Lung (tissue), 11 donors: ENCODE measurements at regions not wholly inside any gene's neighbourhood (a gene's known extent, or its start where the extent isn't known, plus 50 kb on each side); places are given as distances from the start of the nearest gene placed in this dataset.

Experiments used
- ATAC-seq: fragments of 200-7000 bp; cut with Tn5 transposase; one replicate; pipeline ENCODE4 v1.9.1; 2020; ENCODE audit warnings: moderate number of reproducible peaks; ENCODE audit not compliant: insufficient read depth, low FRiP score
- DNase-seq, 3 donors: peaks; one replicate each; pipeline ENCODE4 v3.0.0-alpha.2; 2013 to 2017
- H3K27ac ChIP-seq, 2 donors: one replicate each; pipeline ENCODE4 v1.5.1; 2013; ENCODE audit warnings: mild to moderate bottlenecking in 2 of 2, moderate library complexity in 2 of 2, control low read depth in 1 of 2, inconsistent platforms in 1 of 2, low read depth in 1 of 2, low read length in 1 of 2
- H3K27me3 ChIP-seq, 3 donors: one replicate each; pipeline ENCODE4 v1.5.1; 2013; ENCODE audit warnings: low read length in 2 of 3; ENCODE audit not compliant: control insufficient read depth in 3 of 3, insufficient read depth in 3 of 3
- H3K36me3 ChIP-seq, 4 donors: one replicate each; pipeline ENCODE4 v1.5.1; 2013; ENCODE audit warnings: low read length in 4 of 4, mild to moderate bottlenecking in 1 of 4, moderate library complexity in 1 of 4; ENCODE audit not compliant: control insufficient read depth in 4 of 4, insufficient read depth in 4 of 4
- H3K4me1 ChIP-seq, 5 donors: one replicate each; pipeline ENCODE4 v1.5.1; 2013; ENCODE audit warnings: low read length in 5 of 5, mild to moderate bottlenecking in 2 of 5, moderate library complexity in 1 of 5; ENCODE audit not compliant: control insufficient read depth in 5 of 5, insufficient read depth in 5 of 5
- H3K4me3 ChIP-seq: one replicate; pipeline ENCODE4 v1.5.1; 2013; ENCODE audit warnings: mild to moderate bottlenecking, control low read depth, moderate library complexity
- H3K9ac ChIP-seq, 2 donors: one replicate each; pipeline ENCODE4 v1.5.1; 2013; ENCODE audit warnings: low read length in 2 of 2, control low read depth in 1 of 2; ENCODE audit not compliant: insufficient read depth in 1 of 2
- H3K9me3 ChIP-seq, 4 donors: one replicate each; pipeline ENCODE4 v1.5.1; 2013; ENCODE audit warnings: low read length in 3 of 4, mild to moderate bottlenecking in 1 of 4, moderate library complexity in 1 of 4; ENCODE audit not compliant: control insufficient read depth in 4 of 4, insufficient read depth in 3 of 4
- WGBS, 2 donors: extraction: QIAGEN DNeasy Blood & Tissue Kit; methylation state at CpG; one replicate each; pipeline ENCODE4 v1.1.7; 2013; 5-methylcytosine and 5-hydroxymethylcytosine counted together
- TF ChIP-seq, protein P1 (sequence below): IDR thresholded peaks from 2 replicates; pipeline ENCODE4 v1.5.1; 2012; ENCODE audit warnings: mild to moderate bottlenecking; ENCODE audit errors: control extremely low read depth, extremely low read depth
- donor health status: control.
- donor health status: control.
- donor health status: Bipolar disorder and iron deficiency.
- donor health status: healthy.
- donor health status: DM: yes; HTN: yes; CAD: no.

GRCh38 chr17:36861531-36861930 is 75.7 kb upstream of the LHX1 start:
- H3K9me3 ChIP-seq = peaks cover 0 to 2% (median 0%) of the 10 kb centered on the region in 4 donors
- H3K27ac ChIP-seq = no peak overlapping the region
- TF ChIP-seq, protein P1, sequence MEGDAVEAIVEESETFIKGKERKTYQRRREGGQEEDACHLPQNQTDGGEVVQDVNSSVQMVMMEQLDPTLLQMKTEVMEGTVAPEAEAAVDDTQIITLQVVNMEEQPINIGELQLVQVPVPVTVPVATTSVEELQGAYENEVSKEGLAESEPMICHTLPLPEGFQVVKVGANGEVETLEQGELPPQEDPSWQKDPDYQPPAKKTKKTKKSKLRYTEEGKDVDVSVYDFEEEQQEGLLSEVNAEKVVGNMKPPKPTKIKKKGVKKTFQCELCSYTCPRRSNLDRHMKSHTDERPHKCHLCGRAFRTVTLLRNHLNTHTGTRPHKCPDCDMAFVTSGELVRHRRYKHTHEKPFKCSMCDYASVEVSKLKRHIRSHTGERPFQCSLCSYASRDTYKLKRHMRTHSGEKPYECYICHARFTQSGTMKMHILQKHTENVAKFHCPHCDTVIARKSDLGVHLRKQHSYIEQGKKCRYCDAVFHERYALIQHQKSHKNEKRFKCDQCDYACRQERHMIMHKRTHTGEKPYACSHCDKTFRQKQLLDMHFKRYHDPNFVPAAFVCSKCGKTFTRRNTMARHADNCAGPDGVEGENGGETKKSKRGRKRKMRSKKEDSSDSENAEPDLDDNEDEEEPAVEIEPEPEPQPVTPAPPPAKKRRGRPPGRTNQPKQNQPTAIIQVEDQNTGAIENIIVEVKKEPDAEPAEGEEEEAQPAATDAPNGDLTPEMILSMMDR = no peak
- no peak overlapping the region for H3K9ac ChIP-seq
- no peak overlapping the region for H3K4me3 ChIP-seq
- H3K27me3 ChIP-seq = no peaks in the 10 kb centered on the region
- ATAC-seq (no peak), DNase-seq (no peak)
- no peaks in the 10 kb centered on the region for H3K4me1 ChIP-seq
- WGBS, 2 donors = 84 to 89% methylated on average over 6 of the region's 6 CpGs
- no peaks in the 10 kb centered on the region for H3K36me3 ChIP-seq

GRCh38 chr17:36862116-36862920 is 75.0 kb upstream of the LHX1 start:
- H3K9me3 ChIP-seq = peaks cover 0 to 2% (median 0%) of the 10 kb centered on the region in 4 donors
- no peak for ATAC-seq
- 62 to 74% methylated on average over 14 of the region's 14 CpGs for WGBS, 2 donors
- no peak overlapping the region for H3K9ac ChIP-seq
- no peak overlapping the region for H3K27ac ChIP-seq
- no peak overlapping the region for H3K4me3 ChIP-seq
- TF ChIP-seq, protein P1 = no peak
- no peak for DNase-seq
- no peaks in the 10 kb centered on the region for H3K4me1 ChIP-seq
- no peaks in the 10 kb centered on the region for H3K27me3 ChIP-seq
- no peaks in the 10 kb centered on the region for H3K36me3 ChIP-seq

- H3K4me3 ChIP-seq = no peak overlapping the region
- H3K36me3 ChIP-seq = no peaks in the 10 kb centered on the region
- TF ChIP-seq, protein P1 = no peak
- H3K9ac ChIP-seq = no peak overlapping the region
- no peak for ATAC-seq
- no peak for DNase-seq
- no peaks in the 10 kb centered on the region for H3K27me3 ChIP-seq
- peaks cover 0 to 2% (median 0%) of the 10 kb centered on the region in 4 donors for H3K9me3 ChIP-seq
- WGBS, 2 donors = 72 to 83% methylated on average over 6 of the region's 6 CpGs
- no peaks in the 10 kb centered on the region for H3K4me1 ChIP-seq
- no peak overlapping the region for H3K27ac ChIP-seq
Observed at GRCh38 chr17:36863131-36863530, 74.1 kb upstream of the LHX1 start.
